Mucosa of rectum (tissue), 2 donors: ENCODE measurements at regions not wholly inside any gene's neighbourhood (a gene's known extent, or its start where the extent isn't known, plus 50 kb on each side); places are given as distances from the start of the nearest gene placed in this dataset.

Experiments
- H3K27ac ChIP-seq, 2 donors: one replicate each; pipeline ENCODE4 v1.7.0; 2013; ENCODE audit warnings: inconsistent platforms in 2 of 2, low read depth in 2 of 2, low read length in 2 of 2
- H3K27me3 ChIP-seq, 2 donors: one replicate each; pipeline ENCODE4 v1.7.0; 2013; ENCODE audit warnings: low read length in 2 of 2; ENCODE audit not compliant: control insufficient read depth in 2 of 2, insufficient read depth in 2 of 2
- H3K36me3 ChIP-seq, 2 donors: one replicate each; pipeline ENCODE4 v1.7.0; 2013; ENCODE audit warnings: low read length in 2 of 2; ENCODE audit not compliant: control insufficient read depth in 2 of 2, insufficient read depth in 2 of 2
- H3K4me1 ChIP-seq, 2 donors: one replicate each; pipeline ENCODE4 v1.7.0; 2013; ENCODE audit warnings: low read length in 2 of 2, mild to moderate bottlenecking in 1 of 2; ENCODE audit not compliant: control insufficient read depth in 2 of 2, insufficient read depth in 2 of 2
- H3K4me3 ChIP-seq, 2 donors: one replicate each; pipeline ENCODE4 v1.7.0; 2013; ENCODE audit warnings: low read length in 2 of 2
- H3K9ac ChIP-seq, 2 donors: one replicate each; pipeline ENCODE4 v1.7.0; 2013; ENCODE audit warnings: low read length in 2 of 2, low read depth in 1 of 2, mild to moderate bottlenecking in 1 of 2
- H3K9me3 ChIP-seq, 2 donors: one replicate each; pipeline ENCODE4 v1.7.0; 2013; ENCODE audit warnings: low read length in 2 of 2; ENCODE audit not compliant: control insufficient read depth in 2 of 2
- donor health status: healthy.
- donor health status: Normal muscosa, but diverticular disease.

DNA sequence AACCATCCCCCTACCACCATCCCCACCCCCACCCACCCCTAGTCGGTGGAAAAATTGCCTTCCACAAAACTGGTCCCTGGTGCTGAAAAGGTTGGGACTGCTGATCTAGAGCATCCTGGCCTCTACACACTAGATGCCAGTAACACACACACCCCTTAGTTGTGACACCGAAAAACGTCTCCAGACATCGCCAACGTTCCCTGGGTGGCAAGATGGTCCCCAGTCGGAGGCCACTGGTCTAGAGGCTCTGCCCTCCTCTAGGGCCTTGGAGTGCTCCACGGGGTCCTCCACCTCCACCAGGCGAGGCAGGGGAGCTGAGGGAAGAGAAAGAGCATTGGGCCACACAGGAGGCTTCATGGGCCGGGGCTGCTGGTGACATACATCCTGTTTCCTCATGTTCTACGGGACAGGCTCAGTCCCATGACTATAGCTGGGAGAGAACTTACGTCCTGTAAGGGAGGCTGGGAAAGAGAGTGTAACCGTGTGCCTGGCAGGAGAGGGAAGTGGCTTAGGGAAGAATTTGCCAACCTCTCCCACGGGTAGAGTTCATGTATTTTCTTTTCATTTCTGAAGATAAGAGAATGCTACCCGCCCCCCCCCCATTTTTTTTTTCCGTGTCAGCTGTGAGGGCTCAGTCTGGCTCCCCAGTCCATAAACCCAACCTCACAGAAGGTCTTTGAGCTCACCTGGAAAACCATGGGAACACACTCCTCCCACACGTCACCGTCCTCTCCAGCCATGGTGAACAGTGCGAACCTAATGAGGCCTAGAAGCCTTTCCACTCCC lies 132.7 kb upstream of the MYCN start:
- Histone ChIP-seq H3K36me3 (no peaks in the 10 kb centered on the region), H3K27ac (no peak overlapping the region), H3K27me3 (no peaks in the 10 kb centered on the region), H3K4me1 (no peaks in the 10 kb centered on the region), H3K4me3 (no peak overlapping the region), H3K9ac (no peak overlapping the region), H3K9me3 (no peaks in the 10 kb centered on the region)

DNA sequence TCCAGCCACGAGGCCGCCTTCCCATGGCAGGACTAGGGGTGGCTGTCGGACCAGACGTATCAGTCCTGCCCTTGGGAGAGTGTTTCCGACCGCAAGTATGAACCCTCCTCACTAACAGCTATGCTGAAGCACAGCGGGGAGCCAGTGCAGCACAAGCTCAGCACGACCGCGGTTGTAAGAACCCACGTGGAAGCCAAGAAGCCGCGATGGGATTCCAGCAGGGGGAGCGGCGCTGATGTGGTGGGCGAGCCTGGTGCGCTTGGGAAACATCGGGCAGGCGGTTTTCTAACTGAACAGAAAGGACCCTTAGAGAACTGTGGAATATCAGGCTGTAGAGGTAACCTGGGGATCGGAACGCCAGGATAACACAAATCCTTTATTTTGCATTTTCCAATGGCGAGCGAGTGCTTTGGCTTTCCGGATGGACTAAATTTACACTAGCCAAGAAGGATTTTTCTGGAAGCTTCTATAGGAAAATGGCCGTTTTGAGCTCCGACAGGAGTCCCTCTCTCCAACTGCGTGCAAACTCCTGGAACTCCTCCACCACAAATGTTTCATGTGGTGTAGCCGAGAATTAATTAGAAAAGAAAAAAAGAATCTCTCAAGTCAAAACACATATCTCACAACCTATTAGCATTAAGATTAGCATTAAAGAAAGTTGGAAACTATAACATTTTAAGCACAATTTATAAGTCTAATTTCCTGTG lies 132.0 kb upstream of the MYCN start:
- no peaks in the 10 kb centered on the region for H3K9me3 ChIP-seq
- H3K9ac ChIP-seq = no peak overlapping the region
- H3K4me3 ChIP-seq = no peak overlapping the region
- H3K27ac ChIP-seq = no peak overlapping the region
- no peaks in the 10 kb centered on the region for H3K4me1 ChIP-seq
- H3K27me3 ChIP-seq = no peaks in the 10 kb centered on the region
- H3K36me3 ChIP-seq = no peaks in the 10 kb centered on the region

DNA sequence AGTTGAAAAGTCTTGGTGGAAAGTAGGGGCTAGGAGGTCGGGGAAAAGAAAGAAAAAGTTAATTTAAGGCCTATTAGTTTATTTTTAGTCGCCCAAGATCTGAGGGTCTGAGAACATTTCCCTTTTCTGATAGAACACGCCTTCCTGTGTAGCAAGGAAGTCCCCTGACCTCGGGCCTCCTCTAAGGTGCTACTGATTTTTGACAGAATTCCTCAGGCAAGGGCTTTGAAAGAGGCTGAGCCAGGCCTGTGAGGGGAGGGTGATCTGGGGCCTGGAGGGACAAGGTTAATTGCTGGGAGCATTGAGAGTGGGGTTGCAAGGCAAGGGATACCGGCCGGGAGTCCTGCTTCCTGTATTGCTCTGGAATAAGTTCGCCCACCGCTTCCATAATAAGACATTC lies 131.4 kb upstream of the MYCN start:
- H3K4me3 ChIP-seq = no peak overlapping the region
- H3K36me3 ChIP-seq = no peaks in the 10 kb centered on the region
- H3K27ac ChIP-seq = no peak overlapping the region
- H3K9me3 ChIP-seq = no peaks in the 10 kb centered on the region
- H3K27me3 ChIP-seq = no peaks in the 10 kb centered on the region
- no peaks in the 10 kb centered on the region for H3K4me1 ChIP-seq
- no peak overlapping the region for H3K9ac ChIP-seq

DNA sequence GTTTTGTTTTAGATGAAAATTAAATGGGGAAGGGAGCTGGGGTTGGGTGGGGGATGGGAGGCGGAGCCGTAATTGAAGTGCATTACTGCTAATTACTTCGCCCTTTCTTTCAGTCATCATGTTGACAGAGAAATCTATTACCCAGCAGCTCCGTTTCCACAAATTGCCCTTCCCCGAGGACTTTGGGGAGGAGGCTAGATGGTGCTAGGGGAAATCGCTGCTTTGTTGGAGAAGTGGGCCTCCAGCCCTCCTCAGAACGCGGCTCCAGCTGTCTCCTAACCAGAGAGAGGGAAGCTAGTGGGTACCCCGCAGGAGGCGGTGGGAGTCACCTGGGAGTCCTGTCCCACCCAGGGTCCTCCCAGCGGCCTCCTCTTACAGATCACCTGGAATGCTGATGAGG lies 130.9 kb upstream of the MYCN start:
- H3K27me3 ChIP-seq = no peaks in the 10 kb centered on the region
- H3K4me3 ChIP-seq = no peak overlapping the region
- no peak overlapping the region for H3K27ac ChIP-seq
- H3K36me3 ChIP-seq = no peaks in the 10 kb centered on the region
- H3K9ac ChIP-seq = no peak overlapping the region
- H3K9me3 ChIP-seq = no peaks in the 10 kb centered on the region
- H3K4me1 ChIP-seq = no peaks in the 10 kb centered on the region

DNA sequence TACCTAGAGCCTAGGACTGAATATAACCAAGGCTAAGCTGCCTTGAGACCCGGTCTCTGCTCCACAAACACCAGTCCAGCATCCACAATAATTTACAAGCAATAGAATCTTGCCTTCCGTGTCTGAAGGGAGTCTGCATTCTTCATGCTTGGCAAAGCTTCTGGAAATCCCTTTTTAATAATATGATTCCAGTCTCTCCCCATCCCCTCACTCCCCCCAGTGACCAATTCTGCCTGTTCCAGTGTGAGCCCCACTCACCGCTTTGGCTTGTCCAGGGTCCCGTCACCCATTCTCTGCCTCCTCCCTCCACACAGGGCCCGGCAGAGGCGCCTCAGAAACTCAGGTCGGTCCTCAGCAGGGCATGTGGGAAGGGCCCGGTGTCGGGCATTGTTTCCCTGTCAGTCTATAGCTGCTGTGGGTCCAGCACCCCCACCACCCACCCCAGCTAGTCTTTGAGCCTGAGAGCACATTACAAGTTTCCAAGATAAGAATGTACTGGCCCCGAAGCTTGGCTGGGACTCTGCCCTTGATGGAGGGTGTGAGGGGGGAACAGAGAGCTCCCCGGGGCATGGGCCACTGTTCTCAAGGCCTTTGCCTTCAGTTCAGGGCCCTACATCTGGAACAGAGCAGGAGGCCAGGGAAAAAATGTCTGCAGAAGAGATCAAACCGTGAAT lies 129.7 kb upstream of the MYCN start:
- no peaks in the 10 kb centered on the region for H3K36me3 ChIP-seq
- no peak overlapping the region for H3K9ac ChIP-seq
- H3K27ac ChIP-seq = no peak overlapping the region
- no peaks in the 10 kb centered on the region for H3K9me3 ChIP-seq
- H3K4me3 ChIP-seq = no peak overlapping the region
- no peaks in the 10 kb centered on the region for H3K4me1 ChIP-seq
- H3K27me3 ChIP-seq = no peaks in the 10 kb centered on the region

DNA sequence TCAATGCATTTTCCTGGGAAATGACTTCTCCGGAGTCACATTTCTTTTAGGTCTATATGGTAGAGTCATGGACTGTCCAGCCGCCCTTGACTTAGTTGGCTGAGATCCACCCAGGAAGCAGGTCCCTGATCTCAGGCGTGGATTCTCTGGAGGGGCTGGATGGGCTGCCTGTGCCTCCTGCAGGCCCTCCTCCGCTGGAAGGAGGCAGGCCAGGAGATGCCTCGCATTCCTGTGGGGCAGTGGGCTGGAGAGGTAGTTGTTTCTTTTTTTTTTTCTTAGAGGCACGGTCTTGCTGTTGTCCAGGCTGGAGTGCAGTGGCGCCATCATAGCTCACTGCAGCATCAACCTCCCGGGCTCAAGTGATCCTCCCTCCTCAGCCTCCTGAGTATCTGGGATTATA lies 129.0 kb upstream of the MYCN start:
- no peak overlapping the region for H3K9ac ChIP-seq
- no peaks in the 10 kb centered on the region for H3K27me3 ChIP-seq
- H3K4me1 ChIP-seq = no peaks in the 10 kb centered on the region
- H3K4me3 ChIP-seq = no peak overlapping the region
- no peaks in the 10 kb centered on the region for H3K9me3 ChIP-seq
- H3K36me3 ChIP-seq = no peaks in the 10 kb centered on the region
- no peak overlapping the region for H3K27ac ChIP-seq

DNA sequence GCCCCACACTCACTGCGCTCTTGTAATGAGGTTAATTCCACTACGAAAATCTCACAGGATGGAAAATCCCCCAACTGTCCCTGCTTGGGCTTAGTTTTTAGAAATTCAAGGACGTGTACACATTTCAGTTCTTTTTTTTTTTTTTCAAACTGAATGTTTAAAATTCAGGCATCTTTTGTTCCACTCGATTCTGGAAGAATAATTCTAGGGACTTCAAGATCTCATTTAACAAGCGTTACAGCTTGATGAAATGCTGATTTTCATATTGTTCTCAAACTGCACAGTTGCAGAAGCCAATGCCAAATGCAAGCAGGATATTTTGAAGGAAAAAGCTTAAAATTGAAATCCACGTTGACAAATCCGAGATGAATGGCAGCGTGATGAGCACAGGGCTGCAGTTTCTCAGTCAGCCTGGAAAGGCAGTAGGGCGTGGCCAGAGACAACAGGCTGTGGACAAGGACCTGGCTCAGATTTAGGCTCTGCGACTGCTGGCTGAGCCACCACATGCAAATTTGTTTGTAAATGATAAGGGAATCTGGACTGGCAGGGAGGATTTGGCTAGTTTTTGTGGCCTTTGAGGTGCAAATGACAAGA lies 128.1 kb upstream of the MYCN start:
- Histone ChIP-seq H3K27ac (no peak overlapping the region), H3K36me3 (no peaks in the 10 kb centered on the region), H3K9me3 (no peaks in the 10 kb centered on the region), H3K4me3 (no peak overlapping the region), H3K27me3 (no peaks in the 10 kb centered on the region), H3K4me1 (no peaks in the 10 kb centered on the region), H3K9ac (no peak overlapping the region)

DNA sequence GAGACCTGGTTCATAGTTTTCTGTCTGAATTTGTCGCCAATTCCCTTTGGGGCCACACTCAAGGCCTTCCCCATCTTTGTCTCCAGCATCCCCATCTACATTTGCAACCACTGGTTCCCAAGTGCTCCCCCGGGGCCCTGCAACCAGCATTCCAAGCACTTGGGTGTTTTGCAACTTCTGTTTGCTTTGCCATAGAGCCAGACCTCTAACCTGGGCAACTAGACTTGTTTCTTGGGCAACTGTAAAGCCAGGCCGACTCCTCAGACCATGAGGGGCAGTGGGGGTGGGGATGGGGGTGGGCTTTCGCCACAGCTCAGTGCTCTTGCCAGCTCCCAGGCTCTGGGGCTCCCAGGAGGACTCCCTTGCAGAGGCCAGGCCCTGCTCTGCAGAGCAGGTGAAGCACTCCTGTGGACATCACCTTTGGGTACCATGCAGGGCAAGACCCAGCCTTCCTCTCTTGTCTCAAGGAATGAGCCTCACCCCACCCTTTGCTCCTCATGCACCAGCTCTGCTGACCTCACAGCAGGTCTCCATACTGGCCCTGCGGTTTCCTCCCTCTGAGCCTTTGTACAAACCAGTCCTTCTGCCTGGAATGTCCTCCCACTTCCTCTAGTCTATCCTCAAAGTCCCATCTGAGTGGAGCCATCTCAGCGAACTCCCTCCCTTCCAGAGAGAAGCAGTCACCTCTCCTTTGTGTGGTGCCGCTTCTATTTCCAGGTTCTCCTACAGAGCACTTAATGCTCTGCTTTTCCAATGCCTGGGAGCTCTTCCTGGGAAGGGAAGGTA lies 126.7 kb upstream of the MYCN start:
- Histone ChIP-seq H3K9ac (no peak overlapping the region), H3K27ac (no peak overlapping the region), H3K4me3 (no peak overlapping the region), H3K9me3 (no peaks in the 10 kb centered on the region), H3K4me1 (no peaks in the 10 kb centered on the region), H3K36me3 (no peaks in the 10 kb centered on the region), H3K27me3 (no peaks in the 10 kb centered on the region)

DNA sequence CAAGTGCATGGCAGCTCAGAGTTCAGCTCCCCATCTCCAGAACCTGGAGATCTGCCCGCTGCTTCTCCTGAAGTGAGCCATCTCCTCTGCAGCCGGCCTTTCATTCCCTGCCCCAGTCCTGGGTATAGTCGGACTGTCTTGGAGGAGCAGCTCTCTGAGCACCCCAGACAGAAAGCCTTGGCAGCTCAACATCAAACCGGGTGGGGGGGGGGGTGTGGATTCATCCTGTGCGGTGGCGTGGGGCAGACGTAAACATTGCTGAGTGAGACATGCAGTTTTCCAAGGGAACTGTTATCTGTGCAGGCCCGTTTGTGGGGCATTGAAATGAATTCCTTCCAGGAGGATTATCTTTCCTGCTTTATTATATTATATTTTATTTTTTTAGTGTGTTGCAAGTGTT lies 125.9 kb upstream of the MYCN start:
- Histone ChIP-seq H3K9ac (no peak overlapping the region), H3K27me3 (no peaks in the 10 kb centered on the region), H3K36me3 (no peaks in the 10 kb centered on the region), H3K9me3 (no peaks in the 10 kb centered on the region), H3K4me3 (no peak overlapping the region), H3K4me1 (no peaks in the 10 kb centered on the region), H3K27ac (no peak overlapping the region)
